GM18870 (cell line): ENCODE measurements at regions not wholly inside any gene's neighbourhood (a gene's known extent, or its start where the extent isn't known, plus 50 kb on each side); places are given as distances from the start of the nearest gene placed in this dataset.

Source experiments
- ATAC-seq: cut with Tn5 transposase; IDR thresholded peaks from one replicate; pipeline ENCODE4 v1.9.1; 2021; ENCODE audit warnings: moderate library complexity; ENCODE audit not compliant: unreplicated experiment

- no peak for ATAC-seq
These were observed 50.6 kb upstream of the IL6 start for GRCh38 chr7:22676385-22676784.

- ATAC-seq = no peak
These were observed 51.1 kb upstream of the IL6 start for GRCh38 chr7:22675917-22676343.

- no peak for ATAC-seq
These were observed 51.6 kb upstream of the IL6 start for GRCh38 chr7:22675421-22675820.

GRCh38 chr7:22672846-22673680, 53.9 kb upstream of the IL6 start:
- ATAC-seq = peak; percentile 74

- ATAC-seq = no peak
These were observed 55.7 kb upstream of the IL6 start for GRCh38 chr7:22671177-22671879.

- no peak for ATAC-seq
These were observed 56.6 kb upstream of the IL6 start for GRCh38 chr7:22670422-22670815.

GRCh38 chr7:22669692-22670421, 57.1 kb upstream of the IL6 start:
- no peak for ATAC-seq

- no peak for ATAC-seq
These were observed 58.0 kb upstream of the IL6 start for GRCh38 chr7:22668971-22669401.

GRCh38 chr7:22667562-22668239, 59.3 kb upstream of the IL6 start:
- ATAC-seq = no peak

- ATAC-seq = no peak
These were observed 59.8 kb upstream of the IL6 start for GRCh38 chr7:22667187-22667561.

GRCh38 chr7:22666732-22667131, 60.3 kb upstream of the IL6 start:
- ATAC-seq = no peak

GRCh38 chr7:22665923-22666322, 61.1 kb upstream of the IL6 start:
- ATAC-seq = no peak

- no peak for ATAC-seq
These were observed 61.8 kb upstream of the IL6 start for GRCh38 chr7:22664988-22665798.

- ATAC-seq = no peak
These were observed 63.3 kb upstream of the IL6 start for GRCh38 chr7:22663721-22664120.

GRCh38 chr7:22663357-22663718, 63.7 kb upstream of the IL6 start:
- no peak for ATAC-seq

GRCh38 chr7:22662556-22663356, 64.2 kb upstream of the IL6 start:
- ATAC-seq = peak; percentile 49

- ATAC-seq = peak; percentile 64
These were observed 65.0 kb upstream of the IL6 start for GRCh38 chr7:22662036-22662435.

- ATAC-seq = no peak
These were observed 66.3 kb upstream of the IL6 start for GRCh38 chr7:22660732-22661131.

- no peak for ATAC-seq
These were observed 66.7 kb upstream of the IL6 start for GRCh38 chr7:22660293-22660692.

- ATAC-seq = no peak
These were observed 67.3 kb upstream of the IL6 start for GRCh38 chr7:22659741-22660140.
